HCT116 (cell line): ENCODE measurements at regions not wholly inside any gene's neighbourhood (a gene's known extent, or its start where the extent isn't known, plus 50 kb on each side); places are given as distances from the start of the nearest gene placed in this dataset.
"Not testable (repeated sequence)": the region's sequence is repeated elsewhere in the genome, so short reads cannot be mapped to it uniquely, and the experiment has no call there.

Experiments
- ATAC-seq: fragments of 200-7000 bp; cut with Tn5 transposase; 2 replicates; pipeline ENCODE4 v1.9.1; 2020; ENCODE audit warnings: mild to moderate bottlenecking, moderate library complexity
- BruUV-seq: library from RNA; stranded (reverse); fragments of 400-500 nt; replicated peaks from 2 replicates; lab custom pipeline; 2021; lab: Mats Ljungman, UMichigan
- CTCF ChIA-PET: fragments of 300-600 bp; sonication (Branson Sonifier 250); formaldehyde crosslinking; loops from one replicate; lab custom pipeline; 2021; ENCODE audit warnings: antibody characterized with exemption; lab: Charles Lee
- POLR2A ChIA-PET: fragments of 300-600, 350-600 bp; sonication (Branson Sonifier 250); formaldehyde crosslinking; loops from one replicate; lab custom pipeline; 2021; ENCODE audit warnings: antibody characterized with exemption; lab: Charles Lee
- RAD21 ChIA-PET, 2 experiments: fragments of 300-600 bp; sonication (Branson Sonifier 250); formaldehyde crosslinking; loops; one replicate each; lab custom pipeline; 2023; ENCODE audit warnings: low total read pairs in 2 of 2; ENCODE audit not compliant: uncharacterized antibody in 2 of 2, unreplicated experiment in 2 of 2, low non-redundant PET in 1 of 2; lab: Charles Lee
- DNase-seq: peaks from one replicate; pipeline ENCODE4 v3.0.0-alpha.2; 2010; ENCODE audit warnings: low read depth, low spot score
- H2AFZ ChIP-seq: fragments of 200-600 bp; shearing (Covaris generic), sonication (generic); 2 replicates; pipeline ENCODE4 v1.6.1; 2017; ENCODE audit warnings: low read depth, mixed run types, mixed read lengths, antibody characterized with exemption, low read length; ENCODE audit not compliant: poor library complexity, severe bottlenecking
- H3K27ac ChIP-seq: 2 replicates; pipeline ENCODE4 v1.5.1; 2012; ENCODE audit warnings: low read depth, low read length
- H3K27me3 ChIP-seq: fragments of 200-600 bp; sonication (generic); 2 replicates; pipeline ENCODE4 v1.6.1; 2016; ENCODE audit warnings: mixed run types, low read length, mixed read lengths; ENCODE audit not compliant: insufficient read depth
- H3K36me3 ChIP-seq, 2 experiments: fragments of 200-500 bp in 1 of 2; fragments of 200-600 bp in 1 of 2; sonication (Bioruptor generic) in 1 of 2; sonication (generic) in 1 of 2; 2 replicates each; pipeline versions ENCODE4 v1.5.1 to v1.6.1; 2014 to 2016; ENCODE audit warnings: low read length in 2 of 2, inconsistent platforms in 1 of 2, mixed read lengths in 1 of 2, mixed run types in 1 of 2; ENCODE audit not compliant: insufficient read depth in 2 of 2, control insufficient read depth in 1 of 2
- H3K4me1 ChIP-seq, 2 experiments: fragments of 200-600 bp in 1 of 2; sonication (generic) in 1 of 2; 2 replicates each; pipeline versions ENCODE4 v1.5.1 to v1.6.1; 2012 to 2017; ENCODE audit warnings: low read length in 2 of 2, inconsistent platforms in 1 of 2, mild to moderate bottlenecking in 1 of 2, mixed read lengths in 1 of 2, mixed run types in 1 of 2, moderate library complexity in 1 of 2; ENCODE audit not compliant: insufficient read depth in 2 of 2, control insufficient read depth in 1 of 2
- H3K4me2 ChIP-seq: fragments of 200-600 bp; sonication (generic); 2 replicates; pipeline ENCODE4 v1.6.1; 2017; ENCODE audit warnings: mixed run types, low read length, mixed read lengths
- H3K4me3 ChIP-seq, 2 experiments: fragments of 200-600 bp in 1 of 2; sonication (generic) in 1 of 2; replicated peaks in 1 of 2; 2 replicates each; pipeline ENCODE4 v1.5.1; 2011 to 2016; ENCODE audit warnings: low read length in 2 of 2, control low read depth in 1 of 2, low read depth in 1 of 2, mild to moderate bottlenecking in 1 of 2, mixed read lengths in 1 of 2, mixed run types in 1 of 2
- H3K79me2 ChIP-seq: fragments of 200-600 bp; sonication (generic); 2 replicates; pipeline ENCODE4 v1.6.1; 2017; ENCODE audit warnings: mild to moderate bottlenecking, mixed run types, low read length, moderate library complexity, mixed read lengths; ENCODE audit not compliant: insufficient read depth
- H3K9ac ChIP-seq: fragments of 200-600 bp; sonication (generic); 2 replicates; pipeline ENCODE4 v1.6.1; 2016; ENCODE audit warnings: low read length, mixed read lengths
- H3K9me2 ChIP-seq: fragments of 200-600 bp; sonication (generic), shearing (Covaris generic); 2 replicates; pipeline ENCODE4 v1.6.1; 2017; ENCODE audit warnings: mixed run types, mild to moderate bottlenecking, moderate library complexity; ENCODE audit not compliant: insufficient read depth
- H3K9me3 ChIP-seq, 2 experiments: fragments of 200-500 bp in 1 of 2; fragments of 200-600 bp in 1 of 2; sonication (Bioruptor generic) in 1 of 2; sonication (generic) in 1 of 2; 2 replicates each; pipeline ENCODE4 v1.6.1; 2014 to 2017; ENCODE audit warnings: low read length in 2 of 2, mixed read lengths in 2 of 2, inconsistent platforms in 1 of 2, low read depth in 1 of 2, mild to moderate bottlenecking in 1 of 2, mixed run types in 1 of 2, moderate library complexity in 1 of 2; ENCODE audit not compliant: control insufficient read depth in 1 of 2, insufficient read depth in 1 of 2
- H4K20me1 ChIP-seq: fragments of 200-600 bp; sonication (generic), shearing (Covaris generic); 2 replicates; pipeline ENCODE4 v1.6.1; 2017; ENCODE audit warnings: mixed run types, mild to moderate bottlenecking, moderate library complexity; ENCODE audit not compliant: insufficient read depth
- CTCF ChIP-seq, 3 experiments: fragments of 200-600 bp in 1 of 3; sonication (generic) in 1 of 3; IDR thresholded peaks in 2 of 3; conservative IDR thresholded peaks in 1 of 3; 2 replicates each; pipeline ENCODE4 v1.5.1; 2012 to 2017; ENCODE audit warnings: low read depth in 2 of 3, low read length in 2 of 3, antibody characterized with exemption in 1 of 3, borderline replicate concordance in 1 of 3, control low read depth in 1 of 3, mild to moderate bottlenecking in 1 of 3, mixed read lengths in 1 of 3, mixed run types in 1 of 3, moderate library complexity in 1 of 3; ENCODE audit not compliant: insufficient read depth in 1 of 3
- ELF1 ChIP-seq: IDR thresholded peaks from 2 replicates; pipeline ENCODE4 v1.6.1; 2012; ENCODE audit warnings: low read depth, borderline replicate concordance
- EZH2 ChIP-seq: fragments of 200-600 bp; sonication (generic); IDR thresholded peaks from 2 replicates; pipeline ENCODE4 v1.6.1; 2017; ENCODE audit warnings: antibody characterized with exemption, mixed run types
- FOSL1 ChIP-seq: IDR thresholded peaks from 2 replicates; pipeline ENCODE4 v1.6.1; 2012; ENCODE audit warnings: low read depth
- JUND ChIP-seq: IDR thresholded peaks from 2 replicates; pipeline ENCODE4 v1.6.1; 2012
- MAX ChIP-seq: IDR thresholded peaks from 2 replicates; pipeline ENCODE4 v1.6.1; 2012
- POLR2A ChIP-seq: IDR thresholded peaks from 2 replicates; pipeline ENCODE4 v1.7.0; 2011; ENCODE audit warnings: borderline replicate concordance; ENCODE audit not compliant: insufficient read depth, insufficient read length; ENCODE audit errors: extremely low read depth
- RAD21 ChIP-seq: IDR thresholded peaks from 2 replicates; pipeline ENCODE4 v1.6.1; 2012; ENCODE audit warnings: low read depth, mild to moderate bottlenecking
- REST ChIP-seq: IDR thresholded peaks from 2 replicates; pipeline ENCODE4 v1.6.1; 2012; ENCODE audit warnings: low read depth
- SP1 ChIP-seq: IDR thresholded peaks from 2 replicates; pipeline ENCODE4 v1.6.1; 2012; ENCODE audit warnings: low read depth
- TCF7L2 ChIP-seq: IDR thresholded peaks from 2 replicates; pipeline ENCODE4 v1.7.0; 2011; ENCODE audit warnings: borderline replicate concordance, inconsistent platforms; ENCODE audit not compliant: insufficient read depth, insufficient read length; ENCODE audit errors: extremely low read depth
- YY1 ChIP-seq: IDR thresholded peaks from 2 replicates; pipeline ENCODE4 v1.6.1; 2011; ENCODE audit warnings: low read length, low read depth, moderate library complexity, mild to moderate bottlenecking; ENCODE audit not compliant: insufficient replicate concordance; ENCODE audit errors: extremely low read depth
- ZFX ChIP-seq: fragments of 450-650 bp; IDR thresholded peaks from 2 replicates; pipeline ENCODE4 v1.6.1; 2017
- intact Hi-C: fragments of 100-400 bp; cut with micrococcal nuclease; formaldehyde crosslinking; loops from 2 replicates; pipeline ENCODE4 v1.10.0; 2022
- TF ChIP-seq, protein P1 (sequence below): IDR thresholded peaks from 2 replicates; pipeline ENCODE4 v1.6.1; 2012

DNA sequence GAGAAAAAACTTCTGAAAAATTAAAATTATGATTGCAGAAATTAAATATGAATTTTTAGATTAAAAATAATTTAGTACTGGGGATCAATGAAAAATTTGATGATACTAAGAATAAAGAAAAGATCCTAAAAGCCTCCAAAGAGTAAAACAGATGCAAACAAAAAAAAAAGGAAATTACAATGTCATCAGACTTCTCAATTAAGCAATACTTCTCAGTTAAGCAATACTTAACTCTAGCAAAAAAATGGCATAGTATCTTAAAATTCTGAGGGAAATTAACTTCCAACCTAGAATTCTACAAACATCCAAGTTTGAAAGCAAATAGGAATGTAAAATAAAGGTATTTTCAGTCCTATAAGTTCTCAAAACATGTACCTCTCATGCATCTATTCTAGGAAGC, 141.2 kb upstream of the INTU start:
- H3K9me2 ChIP-seq = no peaks in the 10 kb centered on the region
- no peak overlapping the region for H3K4me2 ChIP-seq
- H3K27ac ChIP-seq = no peak overlapping the region
- no peak overlapping the region for H3K4me3 ChIP-seq
- H3K36me3 ChIP-seq = no peaks in the 10 kb centered on the region
- H3K9ac ChIP-seq = no peak overlapping the region
- H4K20me1 ChIP-seq = no peaks in the 10 kb centered on the region
- no TSS peak for BruUV-seq
- no peaks in the 10 kb centered on the region for H3K9me3 ChIP-seq
- ChIA-PET RAD21 (no interaction called here), POLR2A (no interaction called here), CTCF (no interaction called here)
- H3K27me3 ChIP-seq = no peaks in the 10 kb centered on the region
- intact Hi-C loops = no loop called here
- H3K79me2 ChIP-seq = no peaks in the 10 kb centered on the region
- TF ChIP-seq REST (no peak), ZFX (no peak), RAD21 (no peak), EZH2 (no peak), JUND (no peak), MAX (no peak), CTCF (IDR thresholded peaks at IDR 0.05 in 2 of 3, conservative IDR thresholded peaks at IDR 0.05 in 1 of 3; ENCODE audit: borderline replicate concordance in 1 of 3, insufficient read depth in 1 of 3, low read depth in 2 of 3, low read length in 2 of 3) (no peak), ELF1 (no peak), FOSL1 (no peak), SP1 (no peak), TCF7L2 (no peak), POLR2A (no peak), YY1 (no peak)
- TF ChIP-seq, protein P1, sequence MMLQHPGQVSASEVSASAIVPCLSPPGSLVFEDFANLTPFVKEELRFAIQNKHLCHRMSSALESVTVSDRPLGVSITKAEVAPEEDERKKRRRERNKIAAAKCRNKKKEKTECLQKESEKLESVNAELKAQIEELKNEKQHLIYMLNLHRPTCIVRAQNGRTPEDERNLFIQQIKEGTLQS = no peak
- DNase-seq (no peak), ATAC-seq (no peak)
- H2AFZ ChIP-seq = no peak overlapping the region
- no peaks in the 10 kb centered on the region for H3K4me1 ChIP-seq

DNA sequence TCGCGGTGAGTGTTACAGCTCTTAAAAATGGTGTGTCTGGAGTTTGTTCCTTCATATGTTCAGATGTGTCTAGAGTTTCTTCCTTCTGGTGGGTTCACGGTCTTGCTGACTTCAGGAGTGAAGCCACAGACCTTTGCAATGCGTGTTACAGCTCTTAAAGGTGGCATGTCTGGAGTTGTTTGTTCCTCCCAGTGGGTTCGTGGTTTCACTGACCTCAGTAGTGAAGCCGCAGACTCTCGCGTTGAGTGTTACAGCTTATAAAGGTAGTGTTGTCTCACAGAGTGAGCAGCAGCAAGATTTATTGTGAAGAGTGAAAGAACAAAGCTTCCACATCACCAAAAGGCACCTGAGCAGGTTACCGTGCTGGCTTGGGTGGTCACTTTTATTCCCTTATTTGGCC, 135.9 kb upstream of the INTU start:
- H3K36me3 ChIP-seq, H3K27me3 ChIP-seq, H3K4me1 ChIP-seq, CTCF ChIA-PET, H3K79me2 ChIP-seq, H3K9ac ChIP-seq, DNase-seq, H3K9me2 ChIP-seq, H3K9me3 ChIP-seq, H2AFZ ChIP-seq, BruUV-seq, RAD21 ChIA-PET, ATAC-seq, H3K4me3 ChIP-seq, intact Hi-C loops, H4K20me1 ChIP-seq, H3K4me2 ChIP-seq, POLR2A ChIA-PET, H3K27ac ChIP-seq: not testable (repeated sequence)
